GM21447 (cell line): ENCODE measurements at regions not wholly inside any gene's neighbourhood (a gene's known extent, or its start where the extent isn't known, plus 50 kb on each side); places are given as distances from the start of the nearest gene placed in this dataset.
A peak's percentile ranks its signal among the peaks of the same experiment; 100 is the strongest.
"Not testable (repeated sequence)": the region's sequence is repeated elsewhere in the genome, so short reads cannot be mapped to it uniquely, and the experiment has no call there.

ENCODE experiments used
- ATAC-seq: cut with Tn5 transposase; IDR thresholded peaks from one replicate; pipeline ENCODE4 v1.9.1; 2021; ENCODE audit not compliant: unreplicated experiment

DNA sequence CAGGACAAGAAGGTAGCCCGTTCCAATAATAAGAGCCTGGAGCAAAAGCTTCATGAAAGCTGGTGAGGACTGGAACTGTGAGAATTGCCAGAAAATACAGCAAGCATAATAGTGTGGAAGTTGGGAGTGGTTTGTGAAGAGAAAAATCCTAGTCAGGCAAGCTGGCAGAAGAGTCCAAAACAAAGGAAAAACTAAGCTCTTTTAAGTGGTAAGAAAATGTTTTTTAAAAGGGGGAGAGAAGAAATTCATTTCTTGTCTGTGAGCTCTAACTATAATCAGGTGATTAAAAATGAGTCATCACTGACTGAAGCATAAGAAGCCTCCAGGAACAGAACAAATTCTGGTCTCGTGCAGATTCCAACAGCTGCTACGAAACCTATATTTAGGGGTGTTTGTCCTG lies 102.6 kb downstream of the CAAP1 start:
- no peak for ATAC-seq

DNA sequence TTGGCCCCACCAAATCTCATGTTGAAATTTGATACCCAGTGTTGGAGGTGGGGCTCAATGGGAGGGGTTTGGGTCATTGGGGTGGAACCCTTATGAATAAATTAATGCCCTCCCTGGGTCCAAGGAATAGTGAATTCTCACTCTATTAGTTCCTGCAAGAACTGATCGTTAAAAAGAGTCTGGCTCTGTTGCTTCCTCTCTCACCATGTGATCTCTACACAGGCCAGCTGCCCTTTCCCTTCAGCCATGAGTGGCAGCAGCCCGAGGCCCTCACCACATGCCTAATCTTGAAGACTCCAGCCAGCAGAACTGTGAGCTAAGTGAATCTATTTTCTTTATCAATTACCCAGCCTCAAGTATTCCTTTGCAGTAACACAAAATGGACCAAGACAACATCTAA lies 106.0 kb downstream of the CAAP1 start:
- ATAC-seq, result no peak

DNA sequence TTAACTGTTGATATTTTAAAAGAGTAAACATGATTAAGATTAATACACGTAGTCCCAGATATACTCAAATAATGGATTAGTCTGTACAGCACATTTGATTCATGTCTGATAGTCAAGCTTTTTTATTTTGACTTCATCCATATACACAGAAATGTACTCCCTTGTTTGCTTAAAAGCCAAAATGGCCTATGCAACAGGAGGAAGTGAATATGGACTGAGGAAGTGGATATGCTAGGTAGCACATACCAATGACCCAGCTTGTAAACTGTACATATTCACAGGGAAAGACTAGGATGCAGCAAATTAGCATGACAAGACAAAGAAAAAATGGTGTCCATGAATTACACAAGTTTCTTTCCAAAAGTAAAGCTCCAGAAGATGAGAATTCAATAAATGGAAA lies 109.7 kb downstream of the CAAP1 start:
- ATAC-seq, result no peak

DNA sequence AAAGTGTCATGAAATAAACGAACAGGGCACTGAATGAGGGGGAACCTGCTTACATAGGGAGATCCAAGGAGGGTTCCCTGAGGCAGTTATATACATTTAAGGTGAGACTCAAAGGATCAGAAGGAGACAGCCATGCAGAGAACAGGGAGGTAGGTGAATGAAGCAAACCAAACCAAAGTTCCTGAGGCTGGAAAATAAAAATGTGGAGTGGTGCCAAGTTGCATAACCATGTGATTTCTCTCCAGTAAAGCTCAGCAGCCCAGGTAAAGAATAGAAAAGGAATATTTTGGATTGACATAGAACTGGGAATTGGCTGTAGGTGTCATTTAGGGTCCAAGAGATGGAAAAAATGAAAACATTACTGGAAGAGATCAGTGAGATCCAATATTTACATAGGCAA lies 110.7 kb downstream of the CAAP1 start:
- no peak for ATAC-seq

DNA sequence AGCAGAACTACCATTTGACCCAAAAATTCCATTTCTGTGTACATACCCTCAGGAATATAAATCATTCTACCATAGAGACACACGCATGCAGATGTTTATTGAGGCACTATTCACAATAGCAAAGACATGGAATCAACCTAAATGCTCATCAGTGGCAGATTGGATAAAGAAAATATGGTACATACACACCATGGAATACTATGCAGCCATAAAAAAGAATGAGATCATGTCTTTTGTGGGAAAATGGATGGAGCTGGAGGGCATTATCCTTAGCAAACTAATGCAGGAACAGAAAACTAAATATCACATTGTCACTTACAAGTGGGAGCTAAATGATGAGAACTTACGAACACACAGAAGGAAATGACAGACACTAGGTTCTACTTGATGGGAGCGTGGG lies 112.3 kb downstream of the CAAP1 start:
- not testable (repeated sequence) for ATAC-seq

DNA sequence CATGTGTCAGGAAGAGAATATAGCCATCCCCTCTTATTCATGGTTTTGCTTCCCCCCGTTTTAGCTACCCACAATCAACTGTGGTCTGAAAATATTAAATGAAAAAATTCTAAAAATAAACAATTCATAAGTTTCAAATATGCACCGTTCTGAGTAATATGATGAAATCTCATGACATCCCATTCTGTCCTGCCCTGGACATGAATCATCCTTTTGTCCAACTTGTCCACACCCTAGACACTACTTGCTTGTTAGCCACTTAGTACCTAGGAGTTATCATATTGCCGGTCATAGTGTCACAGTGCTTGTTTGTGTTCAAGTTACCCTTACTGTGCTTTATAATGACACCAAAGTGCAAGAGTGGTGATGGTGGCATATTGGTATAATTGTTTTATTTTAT lies 113.5 kb downstream of the CAAP1 start:
- ATAC-seq, result no peak

DNA sequence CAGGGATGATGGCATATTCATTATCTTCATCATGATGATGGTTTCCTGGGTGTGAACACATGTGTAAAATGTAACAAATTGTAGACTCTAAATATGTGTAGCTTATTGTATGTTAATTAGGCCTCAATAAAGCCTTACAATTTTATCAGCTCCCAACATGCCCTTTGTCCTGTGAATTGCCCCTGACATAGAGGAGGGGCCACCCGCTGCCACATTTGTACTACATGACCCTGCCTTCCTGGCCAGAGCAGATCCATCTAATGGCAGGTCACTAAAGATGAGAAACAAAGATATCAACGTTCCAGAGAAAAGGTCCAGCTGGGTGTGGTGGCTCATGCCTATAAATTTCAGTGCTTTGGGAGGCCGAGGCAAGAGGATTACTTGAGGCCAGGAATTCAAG lies 117.2 kb downstream of the CAAP1 start:
- ATAC-seq, result no peak

DNA sequence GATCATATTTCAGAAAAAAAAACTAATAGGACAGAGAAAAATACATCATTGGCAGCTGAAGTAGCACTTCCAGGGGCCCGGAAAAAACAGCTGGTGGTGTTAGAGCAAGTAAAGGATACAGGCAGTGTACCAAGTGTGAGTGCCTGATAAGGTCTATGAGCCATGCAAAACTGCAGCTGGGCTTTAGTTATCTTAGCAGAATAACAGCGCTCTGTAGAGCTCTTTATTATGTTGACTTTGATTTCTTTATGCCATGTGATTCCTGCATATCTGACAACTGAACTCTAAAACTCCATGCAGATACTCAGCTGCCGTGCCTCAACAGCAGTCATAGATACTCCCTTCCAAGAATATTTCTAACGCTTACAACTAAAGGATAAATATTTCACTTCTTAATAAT lies 119.5 kb downstream of the CAAP1 start:
- ATAC-seq, result no peak

DNA sequence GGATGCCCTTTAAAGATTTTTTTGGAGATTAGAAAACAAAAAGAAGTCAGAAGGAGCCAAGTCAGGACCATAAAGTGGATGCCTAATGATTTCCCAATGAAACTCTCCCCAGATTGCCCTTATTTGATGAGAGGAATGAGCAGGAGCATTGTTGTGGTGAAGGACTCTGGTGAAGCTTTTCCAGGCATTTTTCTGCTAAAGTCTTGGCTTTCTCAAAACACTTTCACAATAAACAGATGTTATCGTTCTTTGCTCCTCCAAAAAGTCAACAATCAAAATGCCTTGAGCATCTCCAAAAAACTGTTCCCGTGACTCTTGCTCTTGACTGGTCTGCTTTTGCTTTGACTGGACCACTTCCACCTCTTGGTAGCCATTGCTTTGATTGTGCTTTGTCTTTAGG lies 121.8 kb downstream of the CAAP1 start:
- no peak for ATAC-seq

DNA sequence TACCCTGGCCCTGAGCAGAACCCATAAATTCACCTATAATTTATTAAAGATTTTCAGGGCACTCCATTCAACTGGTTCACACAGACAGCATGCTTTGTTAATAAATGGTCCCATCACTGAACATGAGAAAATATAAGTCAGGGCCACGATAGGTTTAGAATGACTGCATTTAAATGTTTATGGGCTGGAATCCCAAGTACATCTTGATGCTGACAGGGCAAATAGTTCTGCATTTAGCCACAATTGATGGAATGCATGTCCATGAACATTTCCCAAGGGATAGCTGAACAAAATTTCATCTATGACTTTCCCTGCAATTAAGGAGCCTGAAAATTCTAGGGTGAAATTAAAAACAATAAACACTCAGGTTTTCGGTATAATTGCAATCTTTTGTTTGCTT lies 124.5 kb downstream of the CAAP1 start:
- ATAC-seq, result no peak

DNA sequence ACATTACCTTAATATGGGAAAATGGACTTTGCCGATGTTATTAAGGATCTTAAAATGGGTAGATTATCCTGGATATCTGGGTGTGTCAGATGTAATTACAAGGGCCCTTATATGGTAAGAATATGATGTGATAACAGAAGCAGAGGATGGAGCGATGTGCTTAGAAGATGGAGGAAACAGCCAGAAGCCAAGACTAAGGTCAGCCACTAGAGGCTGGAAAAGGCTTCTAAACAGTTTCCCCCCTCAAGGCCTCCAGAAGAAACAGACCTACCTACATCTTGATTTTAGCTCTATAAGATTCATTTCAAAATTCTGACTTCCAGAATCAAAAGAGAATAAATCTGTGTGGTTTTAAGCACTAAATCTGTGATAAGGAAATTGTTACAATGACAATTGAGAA lies 131.9 kb downstream of the CAAP1 start:
- ATAC-seq, result no peak

DNA sequence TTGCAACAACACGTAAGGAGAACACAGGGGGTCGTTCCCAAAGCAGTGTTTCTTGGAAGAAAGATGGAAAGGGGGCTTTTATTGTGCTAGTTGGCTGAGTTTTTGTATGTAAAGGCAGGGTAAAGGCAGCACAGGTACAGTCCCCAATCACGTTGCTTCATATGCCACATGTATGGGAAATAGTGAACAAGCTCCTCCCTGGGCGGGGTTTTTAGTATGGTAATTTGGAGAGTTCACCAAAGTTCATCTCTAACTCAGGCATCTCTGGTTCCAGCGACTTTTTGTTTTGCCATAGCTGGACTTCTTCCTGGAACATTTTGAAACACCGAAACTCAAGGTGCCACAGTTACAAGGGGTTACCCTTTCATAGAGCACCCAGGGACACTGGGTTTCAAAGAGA lies 133.9 kb downstream of the CAAP1 start:
- ATAC-seq, result no peak

DNA sequence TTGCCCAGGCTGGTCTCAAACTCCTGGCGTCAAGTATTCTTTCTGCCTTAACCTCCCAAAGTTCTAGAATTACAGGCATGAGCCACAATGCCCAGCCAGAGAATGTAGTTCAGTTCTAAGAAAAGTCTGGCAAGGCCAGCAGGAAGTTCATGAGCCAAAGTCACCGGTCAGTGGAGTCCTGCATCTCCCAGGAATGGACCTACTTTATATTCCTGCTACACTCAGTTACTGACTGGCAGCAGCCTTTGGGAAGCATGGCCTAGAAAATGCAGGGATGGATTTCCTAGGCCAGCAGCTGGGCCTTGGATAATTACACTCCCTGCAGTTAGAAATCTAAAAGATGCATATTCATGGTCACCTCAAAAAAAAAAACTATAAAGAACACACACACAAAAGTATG lies 135.7 kb downstream of the CAAP1 start:
- no peak for ATAC-seq

DNA sequence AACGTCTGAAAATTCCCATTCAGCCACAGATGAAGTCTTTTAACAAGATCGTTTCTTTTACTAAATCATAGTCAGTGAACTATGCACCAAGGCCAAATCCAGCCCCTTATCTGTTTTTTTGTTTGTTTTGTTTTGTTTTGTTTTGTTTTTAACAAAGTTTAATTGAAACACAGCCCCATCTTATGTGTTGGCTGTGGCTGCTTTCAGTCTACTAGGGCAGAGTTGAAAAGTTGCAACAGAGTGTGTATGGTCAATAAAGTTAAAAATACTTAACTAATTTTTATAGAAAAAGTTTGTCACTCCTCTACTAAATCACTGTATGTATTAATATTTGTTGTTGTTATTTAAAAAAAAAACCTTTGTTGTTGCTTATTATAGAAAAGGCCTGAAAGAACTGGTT lies 137.1 kb downstream of the CAAP1 start:
- no peak for ATAC-seq

DNA sequence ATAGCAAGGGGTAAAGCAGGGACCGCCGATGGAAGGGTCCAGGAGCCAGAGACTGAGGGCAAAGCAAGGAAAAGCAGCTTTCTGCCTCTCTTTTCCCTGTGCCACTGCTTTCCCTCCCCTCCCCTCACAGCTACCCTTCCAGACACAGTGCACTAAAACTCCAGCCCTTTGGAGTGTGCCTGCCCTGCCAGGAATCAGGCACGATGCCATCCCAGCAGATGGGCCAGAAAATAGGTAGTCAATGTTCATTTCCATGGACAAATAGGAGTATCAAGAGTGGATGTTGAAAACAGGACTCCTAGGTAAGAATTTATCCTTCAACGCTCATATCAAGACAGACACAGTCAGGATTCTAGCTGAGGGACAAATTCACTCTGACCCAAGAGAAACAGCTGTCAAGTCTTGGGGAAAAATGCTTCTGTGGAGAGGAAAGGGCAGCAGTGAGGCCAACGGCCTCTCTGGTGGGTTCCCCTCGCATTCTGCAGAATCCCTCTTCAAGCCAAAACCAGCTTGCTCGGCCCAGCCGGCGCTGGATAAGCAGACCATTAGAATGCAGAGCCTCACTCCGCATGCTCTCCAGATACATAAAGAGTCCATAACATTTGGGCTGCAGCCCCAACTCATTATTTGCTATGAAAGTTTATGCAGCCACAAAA lies 138.0 kb downstream of the CAAP1 start:
- no peak for ATAC-seq

DNA sequence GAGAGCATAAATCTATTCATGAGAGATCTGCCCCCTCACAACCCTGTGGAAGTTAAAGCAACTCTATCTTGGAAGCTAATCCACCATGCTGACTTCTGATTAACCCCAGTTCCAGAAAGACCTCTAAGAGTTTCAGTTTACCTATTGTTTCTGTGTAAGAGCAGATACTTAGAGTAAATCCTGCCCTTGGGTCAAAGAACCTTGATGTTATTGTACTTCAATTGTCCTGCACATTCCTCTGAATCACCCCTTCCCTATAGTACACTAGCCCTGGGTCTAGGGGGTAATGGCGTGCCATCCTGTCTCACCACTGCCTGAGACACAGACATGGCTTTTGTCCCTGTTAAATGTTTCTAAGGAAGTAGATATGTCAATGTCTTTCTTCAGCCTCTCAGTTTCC lies 138.6 kb downstream of the CAAP1 start:
- ATAC-seq, result no peak

DNA sequence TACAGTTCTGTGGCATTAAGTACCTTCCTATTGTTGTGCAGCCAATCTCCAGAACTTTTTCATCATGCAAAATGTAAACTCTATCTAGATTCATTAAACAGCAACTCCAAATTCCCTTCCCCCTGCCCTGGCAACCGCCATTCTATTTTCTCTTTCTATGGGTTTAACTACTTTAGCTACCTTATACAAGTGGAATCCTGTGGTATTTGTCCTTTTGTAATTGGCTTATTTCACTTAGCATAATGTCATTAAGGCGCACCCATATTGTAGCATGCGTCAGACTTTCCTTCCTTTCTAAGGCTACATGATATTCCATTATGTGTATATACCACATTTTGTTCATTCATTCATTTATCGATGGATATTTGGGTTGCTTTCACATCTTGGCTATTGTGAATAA lies 142.4 kb downstream of the CAAP1 start:
- no peak for ATAC-seq

DNA sequence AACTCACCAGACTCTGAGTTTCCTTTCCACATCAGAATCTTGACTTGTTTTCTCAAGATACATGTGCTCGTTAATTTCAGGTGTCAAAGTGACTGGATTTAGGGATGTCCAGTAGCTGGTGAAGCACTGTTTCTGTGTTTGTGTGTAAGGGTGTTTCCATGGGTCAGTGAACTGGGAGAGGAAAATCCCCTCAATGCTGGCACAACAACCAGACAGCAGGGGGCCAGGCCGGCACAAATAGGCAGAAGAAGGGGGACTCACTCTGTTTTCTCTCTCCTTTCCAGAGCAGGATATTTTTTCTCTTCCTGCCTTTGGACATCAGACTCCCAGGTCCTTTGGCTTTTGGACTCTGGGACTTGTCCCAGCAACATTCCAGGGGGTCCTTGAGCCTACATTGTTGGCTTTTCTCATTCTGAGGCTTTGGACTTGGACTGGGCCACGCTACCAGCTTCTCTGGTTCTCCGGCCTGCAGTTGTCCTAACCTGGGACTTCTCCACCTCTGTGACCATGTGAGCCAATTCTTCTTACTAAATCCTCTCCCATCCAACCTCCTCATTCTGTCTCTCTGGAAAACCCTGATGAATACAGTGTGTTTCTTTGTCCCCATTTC lies 144.0 kb downstream of the CAAP1 start:
- ATAC-seq, result no peak

DNA sequence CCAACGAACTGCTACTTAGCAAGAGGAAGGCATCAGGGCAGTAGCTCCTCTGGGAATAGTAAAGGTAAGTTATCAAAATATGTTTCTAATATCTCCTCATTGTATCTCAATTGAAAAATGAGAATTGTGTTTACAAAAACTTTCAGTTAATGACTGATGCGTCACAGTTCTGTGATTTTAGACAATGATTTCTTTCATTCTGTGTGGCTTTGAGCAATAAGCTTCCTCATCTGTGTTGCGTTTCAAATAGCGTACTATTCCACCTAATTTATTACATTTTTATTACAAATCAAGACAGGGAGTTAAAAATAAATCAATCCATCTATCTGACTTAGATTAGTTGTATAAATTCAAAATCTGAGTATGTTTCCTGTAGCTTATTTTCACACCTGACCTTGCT lies 145.0 kb downstream of the CAAP1 start:
- ATAC-seq, result no peak

DNA sequence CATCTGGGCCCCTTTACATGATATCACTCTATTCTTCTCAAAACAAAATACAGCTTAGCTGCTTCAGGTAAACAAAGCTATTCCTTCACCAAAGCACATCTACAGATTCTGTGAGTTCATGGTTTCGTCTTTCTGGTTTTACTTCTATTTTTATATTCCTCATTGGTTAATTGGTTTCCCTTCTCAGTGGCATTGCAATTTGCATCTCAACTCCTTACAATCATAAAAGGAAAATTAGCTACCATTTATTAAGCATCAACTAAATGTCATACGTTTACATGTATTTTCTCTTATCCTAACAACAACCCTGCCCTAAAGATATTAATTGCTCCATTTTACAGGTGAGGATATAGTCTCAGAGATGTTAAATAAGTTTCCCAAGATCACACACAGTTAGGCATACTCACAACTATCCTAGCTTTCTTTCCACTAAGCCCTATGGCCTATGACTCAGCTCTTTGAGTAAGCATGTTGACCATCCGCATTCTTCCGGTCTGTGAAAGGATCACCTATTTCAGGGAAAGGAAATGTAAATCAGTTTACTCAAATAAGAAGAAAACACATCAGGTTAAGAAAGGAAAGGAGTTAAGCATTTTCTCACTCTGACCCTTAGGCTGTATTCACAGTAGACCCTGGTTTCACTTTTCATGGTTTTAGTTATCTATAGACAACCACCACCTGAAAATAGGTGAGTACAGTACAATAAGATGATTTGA lies 146.1 kb downstream of the CAAP1 start:
- ATAC-seq, result peak; percentile 84

DNA sequence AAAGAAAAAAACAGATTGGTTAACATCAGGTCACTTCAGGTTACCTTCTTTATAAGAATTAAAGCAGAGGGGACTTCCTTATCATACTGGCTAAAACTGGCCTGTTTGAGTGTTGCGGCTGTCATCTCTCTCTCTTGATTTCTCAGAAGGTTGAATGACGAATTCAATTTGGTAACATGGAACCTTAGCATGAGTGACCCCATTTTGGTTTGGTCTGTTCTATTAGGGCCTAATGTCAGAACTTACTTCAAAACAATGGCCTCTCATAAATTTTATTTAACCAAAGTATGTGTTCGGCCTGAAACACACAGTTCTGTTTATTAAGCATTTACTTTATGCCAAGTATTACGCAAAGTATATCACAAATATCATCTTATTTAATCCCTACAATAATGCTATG lies 147.5 kb downstream of the CAAP1 start:
- ATAC-seq, result no peak

DNA sequence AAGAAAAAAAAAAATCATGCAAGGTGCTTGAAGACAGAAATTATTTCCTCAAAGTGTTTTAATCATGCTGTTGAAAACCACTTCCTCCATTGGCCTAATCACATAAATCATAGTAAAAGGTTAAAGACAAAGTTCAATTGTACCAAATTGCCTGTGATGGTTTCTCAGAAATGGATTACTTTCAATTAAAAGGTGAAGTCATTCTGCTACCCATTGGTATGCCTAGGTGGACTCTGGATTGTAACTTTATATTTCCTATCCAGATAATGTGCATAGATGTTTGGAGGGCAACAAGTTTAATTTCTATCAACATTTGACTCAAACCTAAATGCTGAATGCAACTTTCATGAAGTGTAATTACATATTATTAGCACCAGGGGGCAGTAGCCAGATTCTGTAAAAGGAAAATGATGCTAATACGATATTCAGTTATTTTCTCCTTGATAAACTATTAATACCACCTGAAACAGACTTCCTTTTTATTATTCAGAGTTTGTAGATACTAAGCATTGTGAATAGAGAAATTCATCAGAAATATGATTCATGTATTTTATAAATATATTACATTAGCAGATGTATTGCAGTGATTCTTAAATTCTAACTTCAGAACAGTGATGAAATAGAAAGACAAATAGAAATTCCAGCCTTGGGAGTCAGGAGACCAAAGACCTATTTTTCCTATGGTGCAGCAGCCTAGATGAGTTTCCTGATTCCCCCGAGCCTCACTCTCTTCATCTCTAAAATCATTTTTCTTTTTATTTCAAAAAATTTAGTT lies 148.2 kb downstream of the CAAP1 start:
- ATAC-seq, result no peak
